ENCODE measurements at regions not wholly inside any gene's neighbourhood (a gene's known extent, or its start where the extent isn't known, plus 50 kb on each side); places are given as distances from the start of the nearest gene placed in this dataset.
"Not testable (repeated sequence)": the region's sequence is repeated elsewhere in the genome, so short reads cannot be mapped to it uniquely, and the experiment has no call there.

DNA sequence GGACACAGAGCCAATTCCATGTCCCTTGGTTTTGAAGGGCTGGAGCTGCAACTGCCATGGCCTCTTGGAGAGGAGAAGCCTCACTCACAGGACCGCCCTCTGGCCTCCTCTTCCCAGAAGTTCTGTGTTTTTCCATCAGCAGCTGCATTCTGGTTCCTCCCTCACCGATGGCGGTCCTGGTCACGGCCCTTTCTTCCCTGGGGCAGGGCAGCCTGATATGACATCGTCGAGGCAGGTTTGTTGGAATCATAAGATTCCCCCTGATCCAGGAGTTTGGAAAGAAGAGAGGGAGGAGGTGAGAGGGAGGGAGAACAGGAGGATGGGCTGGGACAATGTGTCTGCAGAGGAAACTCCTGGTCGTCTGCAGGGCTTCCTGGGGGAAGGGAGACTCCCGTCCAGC lies 82.7 kb upstream of the PDZD8 start:
- no peak for DNase-seq
- H3K27ac Mint-ChIP-seq, result no peak overlapping the region
- TF ChIP-seq, protein P1, sequence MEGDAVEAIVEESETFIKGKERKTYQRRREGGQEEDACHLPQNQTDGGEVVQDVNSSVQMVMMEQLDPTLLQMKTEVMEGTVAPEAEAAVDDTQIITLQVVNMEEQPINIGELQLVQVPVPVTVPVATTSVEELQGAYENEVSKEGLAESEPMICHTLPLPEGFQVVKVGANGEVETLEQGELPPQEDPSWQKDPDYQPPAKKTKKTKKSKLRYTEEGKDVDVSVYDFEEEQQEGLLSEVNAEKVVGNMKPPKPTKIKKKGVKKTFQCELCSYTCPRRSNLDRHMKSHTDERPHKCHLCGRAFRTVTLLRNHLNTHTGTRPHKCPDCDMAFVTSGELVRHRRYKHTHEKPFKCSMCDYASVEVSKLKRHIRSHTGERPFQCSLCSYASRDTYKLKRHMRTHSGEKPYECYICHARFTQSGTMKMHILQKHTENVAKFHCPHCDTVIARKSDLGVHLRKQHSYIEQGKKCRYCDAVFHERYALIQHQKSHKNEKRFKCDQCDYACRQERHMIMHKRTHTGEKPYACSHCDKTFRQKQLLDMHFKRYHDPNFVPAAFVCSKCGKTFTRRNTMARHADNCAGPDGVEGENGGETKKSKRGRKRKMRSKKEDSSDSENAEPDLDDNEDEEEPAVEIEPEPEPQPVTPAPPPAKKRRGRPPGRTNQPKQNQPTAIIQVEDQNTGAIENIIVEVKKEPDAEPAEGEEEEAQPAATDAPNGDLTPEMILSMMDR (IDR thresholded peaks at IDR 0.05), result no peak
- no peak overlapping the region for H3K4me3 Mint-ChIP-seq
- H3K27me3 Mint-ChIP-seq (ENCODE audit: insufficient read depth), result peaks cover 18% of the 10 kb centered on the region
- H3K9me3 Mint-ChIP-seq, result peaks cover 10% of the 10 kb centered on the region
- H3K4me1 Mint-ChIP-seq (ENCODE audit: low read depth), result peaks cover 53% of the 10 kb centered on the region
- peaks cover 6% of the 10 kb centered on the region; the same call in 1 of the 2 replicates for H3K36me3 Mint-ChIP-seq (ENCODE audit: low read depth)

DNA sequence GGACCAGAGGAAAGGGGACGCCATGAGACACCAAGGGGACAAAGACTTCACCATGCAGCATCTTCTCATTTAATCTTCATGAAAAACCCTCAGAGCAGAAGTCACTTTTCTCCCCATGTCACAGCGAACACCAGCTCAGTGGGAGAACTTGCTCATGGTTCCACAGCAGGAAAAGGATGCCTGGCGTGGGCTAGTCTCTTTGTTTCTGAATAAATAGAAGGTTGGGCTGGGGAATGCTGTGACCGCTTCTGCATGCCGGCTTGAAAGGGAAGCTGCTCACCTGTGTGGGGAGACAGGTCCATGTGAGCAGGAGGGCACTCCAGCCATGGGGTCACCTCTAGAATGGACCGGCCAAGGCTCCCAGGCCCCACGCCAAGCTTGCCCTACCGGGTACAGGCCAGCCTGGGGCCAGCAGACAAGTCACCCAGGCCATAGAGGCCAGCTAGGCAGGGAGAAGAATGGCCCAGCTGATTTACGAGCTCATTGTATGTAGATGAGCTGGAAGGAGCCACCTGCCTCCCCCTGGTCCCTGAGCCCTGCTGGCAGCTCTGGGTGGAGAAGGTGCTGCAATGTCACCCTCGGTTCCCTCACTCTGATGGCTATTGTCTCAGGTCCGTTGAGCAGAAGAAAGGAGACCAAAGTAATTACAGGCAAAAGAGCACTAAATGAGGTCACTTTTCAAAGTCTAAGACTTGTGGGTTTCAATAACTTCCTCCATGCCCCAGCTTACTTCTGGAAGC lies 82.0 kb upstream of the PDZD8 start:
- TF ChIP-seq, protein P1 (IDR thresholded peaks at IDR 0.05), result no peak
- no peak overlapping the region for H3K4me3 Mint-ChIP-seq
- H3K36me3 Mint-ChIP-seq (ENCODE audit: low read depth), result peaks cover 6% of the 10 kb centered on the region; the same call in 1 of the 2 replicates
- no peak overlapping the region for H3K27ac Mint-ChIP-seq
- peaks cover 17% of the 10 kb centered on the region for H3K27me3 Mint-ChIP-seq (ENCODE audit: insufficient read depth)
- H3K4me1 Mint-ChIP-seq (ENCODE audit: low read depth), result peaks cover 46% of the 10 kb centered on the region
- DNase-seq, result no peak
- H3K9me3 Mint-ChIP-seq, result peaks cover 7% of the 10 kb centered on the region

GRCh38 chr10:117455346-117455745 lies 80.1 kb upstream of the PDZD8 start:
- DNase-seq, result no peak
- Mint-ChIP-seq H3K27ac (peak overlapping the region; percentile 36), H3K27me3 (ENCODE audit: insufficient read depth) (peaks cover 12% of the 10 kb centered on the region), H3K9me3 (peaks cover 7% of the 10 kb centered on the region), H3K4me3 (no peak overlapping the region), H3K4me1 (ENCODE audit: low read depth) (peaks cover 27% of the 10 kb centered on the region), H3K36me3 (ENCODE audit: low read depth) (peaks cover 6% of the 10 kb centered on the region; the same call in 1 of the 2 replicates)
- TF ChIP-seq, protein P1 (IDR thresholded peaks at IDR 0.05), result no peak

- H3K4me1 Mint-ChIP-seq (ENCODE audit: low read depth), result peaks cover 27% of the 10 kb centered on the region
- H3K27ac Mint-ChIP-seq, result 0 out of 2 replicates have a peak overlapping the region, but pooled peaks have one; percentile 36
- no peak for DNase-seq
- peaks cover 12% of the 10 kb centered on the region for H3K27me3 Mint-ChIP-seq (ENCODE audit: insufficient read depth)
- TF ChIP-seq, protein P1 (IDR thresholded peaks at IDR 0.05), result no peak
- H3K4me3 Mint-ChIP-seq, result no peak overlapping the region; the same call in 1 of the 2 replicates
- H3K9me3 Mint-ChIP-seq, result peaks cover 7% of the 10 kb centered on the region
- peaks cover 6% of the 10 kb centered on the region; the same call in 1 of the 2 replicates for H3K36me3 Mint-ChIP-seq (ENCODE audit: low read depth)
These were observed 79.3 kb upstream of the PDZD8 start for GRCh38 chr10:117454502-117454901.

DNA sequence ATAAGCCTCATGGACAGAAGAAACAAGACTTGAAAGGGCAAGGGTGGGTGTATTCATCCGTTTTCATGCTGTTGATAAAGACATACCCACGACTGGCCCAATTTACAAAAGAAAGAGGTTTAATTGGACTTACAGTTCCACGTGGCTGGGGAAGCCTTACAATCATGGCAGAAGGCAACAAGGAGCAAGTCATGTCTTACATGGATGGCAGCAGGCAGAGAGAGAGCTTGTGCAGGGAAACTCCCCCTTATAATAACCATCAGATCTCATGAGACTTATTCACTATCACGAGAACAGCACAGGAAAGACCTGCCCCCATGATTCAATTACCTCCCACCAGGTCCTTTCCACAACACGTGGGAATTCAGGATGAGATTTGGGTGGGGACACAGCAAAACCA lies 78.2 kb upstream of the PDZD8 start:
- peaks cover 27% of the 10 kb centered on the region for H3K4me1 Mint-ChIP-seq (ENCODE audit: low read depth)
- H3K36me3 Mint-ChIP-seq (ENCODE audit: low read depth); H3K27me3 Mint-ChIP-seq (ENCODE audit: insufficient read depth); DNase-seq; H3K27ac Mint-ChIP-seq; H3K9me3 Mint-ChIP-seq; H3K4me3 Mint-ChIP-seq: not testable (repeated sequence)

DNA sequence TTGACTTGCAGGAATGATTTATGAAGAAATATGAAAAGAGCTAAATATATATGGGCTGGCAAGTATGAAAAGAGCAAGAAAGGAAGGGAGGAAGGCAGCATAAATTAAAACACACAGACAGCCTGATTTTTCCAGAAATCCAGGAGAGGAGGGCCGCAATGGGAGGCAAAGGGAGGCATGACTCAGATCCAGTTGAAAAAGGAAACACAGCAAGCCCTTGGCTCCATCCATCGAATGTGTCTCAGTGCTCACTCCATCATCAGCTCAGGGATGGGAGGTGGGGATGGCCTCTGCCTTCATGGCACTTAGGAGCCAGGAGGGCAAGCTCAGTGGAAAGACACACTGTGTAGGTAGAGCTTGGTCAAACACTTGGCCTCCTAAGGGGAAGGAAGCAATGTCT lies 75.7 kb upstream of the PDZD8 start:
- no peak overlapping the region for H3K27ac Mint-ChIP-seq
- peaks cover 17% of the 10 kb centered on the region for H3K27me3 Mint-ChIP-seq (ENCODE audit: insufficient read depth)
- DNase-seq, result no peak
- no peak overlapping the region for H3K4me3 Mint-ChIP-seq
- peaks cover 17% of the 10 kb centered on the region for H3K4me1 Mint-ChIP-seq (ENCODE audit: low read depth)
- peaks cover 6% of the 10 kb centered on the region; the same call in 1 of the 2 replicates for H3K36me3 Mint-ChIP-seq (ENCODE audit: low read depth)
- TF ChIP-seq, protein P1 (IDR thresholded peaks at IDR 0.05), result no peak
- H3K9me3 Mint-ChIP-seq, result peaks cover 12% of the 10 kb centered on the region
